8988T (cell line): ENCODE measurements at regions not wholly inside any gene's neighbourhood (a gene's known extent, or its start where the extent isn't known, plus 50 kb on each side); places are given as distances from the start of the nearest gene placed in this dataset.

ENCODE experiments used
- DNase-seq: peaks from one replicate; pipeline ENCODE4 v3.0.0; 2011

DNA sequence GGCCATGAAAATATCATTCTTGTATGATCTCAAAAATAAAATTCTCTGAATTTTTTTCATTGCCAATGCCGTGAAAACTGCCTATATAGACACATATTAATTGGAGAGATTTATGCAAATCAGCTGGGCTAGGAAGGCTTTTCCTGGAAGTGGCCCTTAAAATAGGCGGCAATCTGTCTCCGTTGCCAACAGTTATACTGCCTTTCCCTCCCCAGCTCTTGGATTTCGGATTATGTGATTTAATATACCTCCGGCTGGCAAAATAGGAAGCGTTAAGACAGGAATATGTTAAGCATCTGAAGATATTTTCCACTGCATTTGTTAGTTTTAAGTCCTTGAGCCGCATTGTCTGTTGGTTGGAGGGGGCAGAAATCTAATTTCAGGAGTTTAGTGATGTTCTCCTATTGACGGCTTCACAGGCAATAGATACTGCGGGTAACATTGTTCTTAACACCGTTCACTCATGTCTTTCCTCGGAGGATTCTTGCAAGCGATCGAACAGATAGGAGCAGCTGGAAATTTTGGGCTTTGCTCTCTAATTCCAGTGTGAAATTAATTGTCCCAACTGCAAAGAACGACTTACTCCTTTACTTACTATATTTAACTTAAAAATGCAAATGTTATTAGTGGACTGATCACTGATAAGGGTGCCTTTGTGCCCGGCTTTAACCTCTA, 113.3 kb downstream of the LINC00237 start:
- DNase-seq = no peak

GRCh38 chr20:20992277-20992676, 113.9 kb downstream of the LINC00237 start:
- no peak for DNase-seq

DNA sequence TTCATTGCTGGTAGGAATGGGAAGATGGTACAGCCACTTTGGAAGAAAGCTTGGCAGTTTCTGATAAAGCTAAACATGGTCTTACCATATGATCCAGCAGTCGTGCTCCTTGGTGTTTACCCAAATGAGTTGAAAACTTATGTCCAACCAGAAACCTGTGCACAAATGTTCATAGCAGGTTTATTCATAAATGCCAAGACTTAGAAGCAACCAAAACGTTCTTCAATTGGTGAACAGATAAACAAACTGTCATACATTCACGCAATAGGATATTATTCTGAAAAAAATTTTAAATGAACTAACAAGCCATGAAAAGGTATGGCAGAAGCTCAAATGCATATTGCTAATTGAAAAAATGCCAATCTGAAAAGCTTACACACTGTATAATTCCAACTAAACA, 117.1 kb downstream of the LINC00237 start:
- no peak for DNase-seq

GRCh38 chr20:20979934-20980333, 126.2 kb downstream of the LINC00237 start:
- DNase-seq = no peak

- no peak for DNase-seq
These were observed 128.4 kb downstream of the LINC00237 start for GRCh38 chr20:20977786-20978185.

- no peak for DNase-seq
These were observed 133.7 kb downstream of the LINC00237 start for GRCh38 chr20:20972490-20972889.

DNA sequence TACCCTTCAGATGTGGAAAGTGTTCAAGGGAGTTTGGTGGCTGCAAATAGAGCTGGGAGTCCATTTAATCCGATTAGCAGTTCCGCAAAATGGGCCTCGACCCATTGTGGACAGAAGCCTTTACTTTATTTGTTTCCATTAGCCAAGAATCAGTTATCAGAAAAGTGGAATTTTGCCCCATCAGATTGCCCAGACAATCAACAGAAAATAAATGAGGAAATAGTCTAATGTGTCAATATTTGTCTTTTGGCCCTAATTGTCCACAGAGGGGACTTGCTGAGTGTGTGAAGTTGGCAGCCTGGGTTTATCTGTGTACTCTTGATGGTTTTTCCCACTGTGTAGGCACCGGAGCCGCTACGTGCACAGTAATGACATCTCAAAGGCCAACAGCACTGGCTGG, 134.3 kb downstream of the LINC00237 start:
- DNase-seq = no peak

- no peak for DNase-seq
These were observed 135.3 kb downstream of the LINC00237 start for GRCh38 chr20:20970841-20971240.

GRCh38 chr20:20969701-20970280, 136.4 kb downstream of the LINC00237 start:
- no peak for DNase-seq

DNA sequence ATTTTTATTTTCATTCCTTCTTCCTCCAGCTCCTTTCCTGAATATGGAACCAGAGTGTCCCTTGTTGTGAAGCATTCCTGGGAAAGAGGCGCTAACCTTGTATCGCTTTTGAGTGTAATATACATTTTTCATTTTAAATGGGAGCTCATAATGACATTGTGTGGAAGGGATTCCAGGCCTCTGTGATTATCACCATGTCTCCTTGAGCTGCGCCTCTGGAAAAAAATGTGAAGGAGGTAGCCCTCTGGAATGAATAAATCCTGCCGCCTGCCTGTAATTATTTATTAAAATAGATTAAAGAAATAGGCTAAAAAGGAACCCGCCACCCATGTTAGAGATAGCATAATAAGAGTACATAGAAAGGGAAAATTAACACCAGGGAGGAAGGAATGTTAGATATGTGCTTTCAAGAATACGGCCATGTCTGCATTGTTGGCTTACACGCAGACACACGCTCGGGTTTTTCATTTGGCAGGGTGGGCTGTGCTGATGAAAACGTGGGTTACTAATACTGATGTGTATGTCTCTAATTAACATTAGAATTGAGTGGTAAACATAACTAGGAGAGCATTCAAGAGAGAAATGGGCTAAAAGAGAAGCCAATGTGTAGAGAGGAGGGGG, 138.5 kb downstream of the LINC00237 start:
- no peak for DNase-seq

DNA sequence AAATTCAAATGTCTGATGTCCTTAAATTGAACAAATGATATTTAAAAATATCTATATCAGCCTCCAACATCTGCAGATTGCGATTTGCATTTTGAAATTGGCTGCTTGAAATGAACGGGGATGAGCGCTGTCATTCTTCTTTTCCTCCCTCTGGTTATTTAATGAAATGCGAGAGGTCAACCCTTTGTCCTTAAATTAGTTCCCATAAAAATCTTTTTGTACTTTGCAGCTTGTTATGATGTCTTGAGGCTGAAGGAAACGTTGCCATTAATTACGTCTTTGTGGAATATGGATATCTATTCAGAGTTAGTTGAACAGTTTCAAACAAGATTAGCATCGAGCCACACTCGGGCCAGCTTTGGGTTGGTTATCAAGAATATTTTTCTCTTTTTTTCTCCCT, 140.0 kb downstream of the LINC00237 start:
- DNase-seq = no peak

DNA sequence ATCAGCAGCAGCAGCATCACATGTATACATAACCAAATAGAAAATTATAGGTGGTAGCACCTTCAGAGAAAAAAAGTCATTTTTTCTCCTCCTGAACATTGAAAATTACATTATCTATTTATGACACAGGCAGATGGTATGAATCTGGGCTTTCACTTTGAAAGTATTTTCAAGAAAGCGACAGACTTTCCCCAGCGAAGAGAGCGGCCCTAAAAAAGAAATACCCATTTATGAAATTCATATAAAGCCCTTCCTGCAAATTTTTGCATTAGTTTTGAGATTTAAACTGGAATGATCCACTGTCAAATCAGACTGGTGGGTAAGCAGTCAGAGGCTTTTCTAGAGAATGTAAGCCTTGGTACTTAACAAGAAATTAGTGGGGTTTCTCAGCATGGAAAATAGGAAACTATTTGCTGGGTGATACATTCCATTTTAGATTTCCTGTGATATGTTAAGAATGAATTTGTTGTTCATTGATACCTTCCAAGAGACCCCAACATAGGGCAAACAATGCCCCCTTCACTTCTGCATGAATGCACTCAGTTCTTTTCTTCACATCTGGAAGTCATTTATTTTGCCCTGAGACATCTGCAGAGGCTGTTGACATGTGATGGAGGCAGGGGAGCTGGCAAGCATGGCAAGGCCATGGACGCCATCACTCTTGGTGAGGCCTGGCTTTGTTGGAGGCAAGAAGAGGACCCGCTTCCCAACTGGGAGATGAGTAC, 147.0 kb downstream of the LINC00237 start:
- no peak for DNase-seq

GRCh38 chr20:20956513-20956931, 149.6 kb downstream of the LINC00237 start:
- DNase-seq = no peak

DNA sequence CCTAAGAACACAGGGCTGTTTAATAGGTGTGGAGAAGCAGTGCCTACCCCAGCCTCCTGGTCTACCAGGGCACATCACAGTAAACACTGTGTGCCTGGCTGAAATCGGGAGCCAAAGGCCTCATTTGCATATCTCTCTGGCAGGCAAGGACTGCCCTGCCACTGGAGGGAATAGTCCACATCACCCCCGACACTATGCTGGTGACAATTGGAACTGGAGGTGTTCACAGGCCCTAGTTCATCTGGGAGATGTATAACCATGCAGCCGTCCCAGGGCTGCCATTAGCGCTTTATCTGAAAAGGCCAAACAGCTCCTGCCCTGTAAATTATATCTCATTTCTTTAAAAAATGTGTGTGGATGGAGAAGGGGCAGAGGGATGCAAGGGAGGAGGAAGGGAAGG, 150.3 kb downstream of the LINC00237 start:
- DNase-seq = no peak

DNA sequence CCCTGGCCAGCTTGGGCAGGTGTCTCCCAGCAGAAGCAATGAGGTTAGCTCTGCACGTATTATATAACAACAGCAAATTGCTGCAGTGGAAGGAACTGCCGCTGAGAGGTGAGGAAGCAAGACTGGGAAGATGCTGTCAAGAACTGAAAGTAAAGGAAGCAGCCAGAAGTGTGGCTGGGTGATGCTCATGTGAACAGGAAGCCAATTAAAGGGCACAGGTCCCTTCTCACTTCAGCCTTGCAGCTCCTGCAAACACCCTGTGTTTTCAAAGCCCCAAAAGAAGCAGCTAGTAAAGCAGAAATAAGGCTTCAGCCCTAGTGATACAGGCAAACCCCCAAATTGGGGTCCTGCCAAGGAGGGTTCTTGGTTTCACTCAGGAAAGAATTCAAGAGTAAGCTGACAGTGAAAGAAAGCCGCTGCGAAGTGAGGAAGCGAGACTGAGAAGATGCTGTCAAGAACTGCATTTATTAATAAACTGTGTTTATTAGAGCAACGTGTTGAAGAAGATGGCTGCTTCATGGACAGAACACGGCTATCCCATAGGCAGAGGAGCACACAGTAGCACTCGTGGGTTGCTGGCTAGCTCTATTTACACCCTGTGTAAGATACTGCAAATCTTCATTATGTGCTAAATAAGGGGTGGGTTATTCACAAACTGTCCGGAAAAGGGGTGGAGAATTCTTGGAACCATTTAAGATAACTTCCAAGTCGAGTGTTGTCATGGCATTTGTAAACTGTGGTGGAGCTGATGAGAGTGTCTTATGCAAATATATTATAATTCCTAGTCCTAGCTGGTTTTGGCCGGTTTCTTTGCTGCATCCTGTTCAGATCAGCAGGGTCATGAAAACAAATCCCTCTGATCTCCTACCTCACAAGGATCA, 152.2 kb downstream of the LINC00237 start:
- no peak for DNase-seq

GRCh38 chr20:20950620-20951019, 155.5 kb downstream of the LINC00237 start:
- no peak for DNase-seq

GRCh38 chr20:20946122-20946759, 159.9 kb downstream of the LINC00237 start:
- no peak for DNase-seq

- no peak for DNase-seq
These were observed 164.7 kb downstream of the LINC00237 start for GRCh38 chr20:20941468-20941889.

GRCh38 chr20:20939006-20939405, 167.2 kb downstream of the LINC00237 start:
- no peak for DNase-seq

- no peak for DNase-seq
These were observed 167.6 kb downstream of the LINC00237 start for GRCh38 chr20:20938599-20938998.

- no peak for DNase-seq
These were observed 168.0 kb downstream of the LINC00237 start for GRCh38 chr20:20938131-20938530.
